Endothelial cell of umbilical vein (primary cell): ENCODE measurements at regions not wholly inside any gene's neighbourhood (a gene's known extent, or its start where the extent isn't known, plus 50 kb on each side); places are given as distances from the start of the nearest gene placed in this dataset.

Experiments used
- EZH2 ChIP-seq: IDR thresholded peaks from 2 replicates; pipeline ENCODE4 v1.6.1; 2012; ENCODE audit warnings: borderline replicate concordance, low read depth, mild to moderate bottlenecking, moderate library complexity, low read length, inconsistent platforms; ENCODE audit not compliant: severe bottlenecking
- FOS ChIP-seq: IDR thresholded peaks from 2 replicates; pipeline ENCODE4 v1.6.1; 2011; ENCODE audit warnings: mild to moderate bottlenecking, low read length, moderate library complexity, borderline replicate concordance; ENCODE audit not compliant: insufficient read depth
- GATA2 ChIP-seq: IDR thresholded peaks from 2 replicates; pipeline ENCODE4 v1.7.0; 2011; ENCODE audit warnings: low read depth, mild to moderate bottlenecking, moderate library complexity, mixed read lengths, low read length; ENCODE audit not compliant: insufficient read length, insufficient read depth
- JUN ChIP-seq: IDR thresholded peaks from 2 replicates; pipeline ENCODE4 v1.6.1; 2011; ENCODE audit warnings: borderline replicate concordance, low read depth; ENCODE audit not compliant: insufficient read length, insufficient read depth
- MYC ChIP-seq: IDR thresholded peaks from one replicate; pipeline ENCODE4 v1.6.1; 2011; ENCODE audit warnings: mild to moderate bottlenecking, low read depth, low read length
- POLR2A ChIP-seq: IDR thresholded peaks from 2 replicates; pipeline ENCODE4 v1.6.1; 2012; ENCODE audit warnings: low read depth, mild to moderate bottlenecking, control low read depth, low read length
- POLR2AphosphoS5 ChIP-seq: IDR thresholded peaks from 2 replicates; pipeline ENCODE4 v1.6.1; 2012; ENCODE audit warnings: low read depth, mild to moderate bottlenecking, control low read depth, low read length, moderate library complexity; ENCODE audit not compliant: insufficient read depth
- TF ChIP-seq, protein P1 (sequence below): IDR thresholded peaks from 2 replicates; pipeline ENCODE4 v1.6.1; 2011; ENCODE audit not compliant: insufficient read depth, insufficient read length
- TF ChIP-seq, protein P2 (sequence below), 2 donors: IDR thresholded peaks; 1 replicate in 1 of 2; 2 replicates in 1 of 2; pipeline ENCODE4 v1.5.1; 2011; ENCODE audit warnings: low read length in 2 of 2, mild to moderate bottlenecking in 2 of 2, moderate library complexity in 2 of 2, control low read depth in 1 of 2, inconsistent platforms in 1 of 2, low read depth in 1 of 2; ENCODE audit not compliant: insufficient read depth in 1 of 2; ENCODE audit errors: extremely low read depth in 1 of 2

GRCh38 chr12:28933176-28933575 lies 215.9 kb upstream of the FAR2 start:
- TF ChIP-seq, protein P1, sequence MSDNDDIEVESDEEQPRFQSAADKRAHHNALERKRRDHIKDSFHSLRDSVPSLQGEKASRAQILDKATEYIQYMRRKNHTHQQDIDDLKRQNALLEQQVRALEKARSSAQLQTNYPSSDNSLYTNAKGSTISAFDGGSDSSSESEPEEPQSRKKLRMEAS: no peak
- TF ChIP-seq POLR2A: no peak
- TF ChIP-seq, protein P2, sequence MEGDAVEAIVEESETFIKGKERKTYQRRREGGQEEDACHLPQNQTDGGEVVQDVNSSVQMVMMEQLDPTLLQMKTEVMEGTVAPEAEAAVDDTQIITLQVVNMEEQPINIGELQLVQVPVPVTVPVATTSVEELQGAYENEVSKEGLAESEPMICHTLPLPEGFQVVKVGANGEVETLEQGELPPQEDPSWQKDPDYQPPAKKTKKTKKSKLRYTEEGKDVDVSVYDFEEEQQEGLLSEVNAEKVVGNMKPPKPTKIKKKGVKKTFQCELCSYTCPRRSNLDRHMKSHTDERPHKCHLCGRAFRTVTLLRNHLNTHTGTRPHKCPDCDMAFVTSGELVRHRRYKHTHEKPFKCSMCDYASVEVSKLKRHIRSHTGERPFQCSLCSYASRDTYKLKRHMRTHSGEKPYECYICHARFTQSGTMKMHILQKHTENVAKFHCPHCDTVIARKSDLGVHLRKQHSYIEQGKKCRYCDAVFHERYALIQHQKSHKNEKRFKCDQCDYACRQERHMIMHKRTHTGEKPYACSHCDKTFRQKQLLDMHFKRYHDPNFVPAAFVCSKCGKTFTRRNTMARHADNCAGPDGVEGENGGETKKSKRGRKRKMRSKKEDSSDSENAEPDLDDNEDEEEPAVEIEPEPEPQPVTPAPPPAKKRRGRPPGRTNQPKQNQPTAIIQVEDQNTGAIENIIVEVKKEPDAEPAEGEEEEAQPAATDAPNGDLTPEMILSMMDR (IDR thresholded peaks at IDR 0.05; ENCODE audit: extremely low read depth in 1 of 2, insufficient read depth in 1 of 2, low read depth in 1 of 2, low read length in 2 of 2): no peak
- no peak for TF ChIP-seq EZH2
- TF ChIP-seq POLR2AphosphoS5: no peak
- peak; percentile 26 for TF ChIP-seq FOS
- no peak for TF ChIP-seq MYC
- no peak for TF ChIP-seq JUN
- TF ChIP-seq GATA2: peak; percentile 47
